Heart right ventricle (tissue), 16 donors: ENCODE measurements at regions not wholly inside any gene's neighbourhood (a gene's known extent, or its start where the extent isn't known, plus 50 kb on each side); places are given as distances from the start of the nearest gene placed in this dataset.
A peak's percentile ranks its signal among the peaks of the same experiment; 100 is the strongest.

Experiments
- ATAC-seq, 8 donors: fragments of 200-7000 bp; cut with Tn5 transposase; one replicate each; pipeline ENCODE4 v1.9.1; 2020; ENCODE audit warnings: mild to moderate bottlenecking in 8 of 8, moderate library complexity in 8 of 8, moderate number of reproducible peaks in 1 of 8
- DNase-seq, 2 donors: peaks; one replicate each; pipeline ENCODE4 v3.0.0-alpha.2; 2020
- H3K27ac ChIP-seq, 10 donors: fragments of 200-600 bp; sonication (generic) in 2 of 10; one replicate each; pipeline versions ENCODE4 v1.5.0 to v1.8.0; 2020 to 2022; ENCODE audit warnings: mild to moderate bottlenecking in 3 of 10
- H3K27me3 ChIP-seq, 7 donors: fragments of 200-600 bp; one replicate each; pipeline ENCODE4 v1.8.0; 2021 to 2022; ENCODE audit warnings: mild to moderate bottlenecking in 2 of 7
- H3K36me3 ChIP-seq, 9 donors: fragments of 200-600 bp; sonication (generic) in 1 of 9; one replicate each; pipeline versions ENCODE4 v1.5.0 to v1.8.0; 2020 to 2022; ENCODE audit warnings: mild to moderate bottlenecking in 2 of 9
- H3K4me1 ChIP-seq, 9 donors: fragments of 200-600 bp; sonication (generic) in 1 of 9; one replicate each; pipeline versions ENCODE4 v1.5.0 to v1.8.0; 2020 to 2022; ENCODE audit warnings: mild to moderate bottlenecking in 4 of 9
- H3K4me3 ChIP-seq, 10 donors: fragments of 200-600 bp; sonication (generic) in 2 of 10; one replicate each; pipeline versions ENCODE4 v1.5.0 to v1.8.0; 2020 to 2022; ENCODE audit warnings: mild to moderate bottlenecking in 7 of 10, moderate library complexity in 2 of 10
- H3K9me3 ChIP-seq, 11 donors: fragments of 200-600 bp in 10 of 11; sonication (generic) in 2 of 11; one replicate each; pipeline versions ENCODE4 v1.5.0 to v1.8.0; 2013 to 2022; ENCODE audit warnings: mild to moderate bottlenecking in 2 of 11, control low read depth in 1 of 11, moderate library complexity in 1 of 11
- CTCF ChIP-seq, 9 donors: fragments of 200-600 bp; sonication (generic) in 2 of 9; IDR thresholded peaks; one replicate each; pipeline versions ENCODE4 v1.5.0 to v1.8.0; 2021 to 2022; ENCODE audit warnings: antibody characterized with exemption in 9 of 9, mild to moderate bottlenecking in 5 of 9, moderate library complexity in 1 of 9
- WGBS, 2 donors: extraction: QIAGEN DNeasy Blood & Tissue Kit; methylation state at CpG; one replicate each; pipeline ENCODE4 v1.1.7; 2013; ENCODE audit warnings: inconsistent platforms in 1 of 2; 5-methylcytosine and 5-hydroxymethylcytosine counted together
- intact Hi-C, 10 donors: fragments of 100-400 bp; cut with DNase I; formaldehyde crosslinking; loops; one replicate each; pipeline versions ENCODE4 v1.11.1 to v1.14.2; 2022
- donor health status: Arrhythmogenic right ventricular cardiomyopathy.
- donor health status: ischemic (EF 13 %, LVEDD 7.1; RV severe dilation, severe dysfunction).
- donor health status: healthy with polysubstance abuse.
- donor health status: DM: no; HTN: yes; CAD: no.
- donor health status: DM: no; HTN: no; CAD: no.
- donor health status: ischemic (EF 25% LVEDD 6.9; RV normal size, moderate dysfunction).
- donor health status: ischemic (EF 25% LVEDD 5.7; RV mildly dilated, moderate dysfunction).
- donor health status: healthy.
- donor health status: DM: yes; HTN: yes; CAD: no.
- donor health status: Ischemic cardiomyopathy.
- donor health status: ischemic (EF 35%, LVEDD 5.7; RV mildly dilated, moderate dysfunction).
- donor health status: nonischemic (EF 11% LVEDD 7.7; RV severe dilation, severe dysfunction).
- donor health status: DM: yes; HTN: yes; CAD: no.
- donor health status: PGD.
- donor health status: ischemic (EF 29% LVEDD 5.4; RV normal size, mild dysfunction).
- donor health status: nonischemic (EF 23%, LVEDD 6.1; RV moderate dilation, normal function).

DNA sequence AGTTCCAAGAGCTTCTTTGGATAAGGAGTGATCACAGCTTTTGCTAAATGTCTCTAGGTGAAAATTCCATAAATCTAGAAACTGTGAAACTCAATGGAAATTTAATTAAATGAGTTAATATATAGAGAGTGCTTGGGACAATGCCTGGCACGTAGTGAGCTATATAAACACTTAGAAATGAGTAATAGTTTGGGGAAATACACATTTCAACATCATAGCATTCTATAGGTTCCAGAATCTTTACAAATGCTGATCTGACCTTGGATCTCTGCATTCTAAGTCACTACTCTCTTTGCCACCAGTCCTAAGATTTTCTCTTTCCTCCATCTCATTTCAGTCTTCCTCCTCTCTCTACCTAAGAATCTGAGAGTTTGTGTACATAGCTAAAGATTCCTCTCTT is 175.6 kb downstream of the SOX9 start:
- Histone ChIP-seq H3K27ac (no peak overlapping the region), H3K27me3 (peaks cover 0 to 19% (median 0%) of the 10 kb centered on the region in 7 donors), H3K4me1 (peaks cover 0 to 22% (median 11%) of the 10 kb centered on the region in 9 donors), H3K4me3 (no peak overlapping the region), H3K9me3 (no peaks in the 10 kb centered on the region), H3K36me3 (no peaks in the 10 kb centered on the region)
- TF ChIP-seq CTCF (IDR thresholded peaks at IDR 0.05) = no peak
- intact Hi-C loops = loop anchor here in 2 of 10 donors (10.0 kb wide), 2 partner anchors 102 to 172 kb away; partner anchors contain the start of gene SOX9 (in 1 of the 2)
- ATAC-seq (no peak), DNase-seq (no peak)
- 60 to 79% methylated on average over 1 of the region's 1 CpG for WGBS, 2 donors

- H3K4me3 ChIP-seq = no peak overlapping the region
- no peaks in the 10 kb centered on the region for H3K36me3 ChIP-seq
- no peaks in the 10 kb centered on the region for H3K9me3 ChIP-seq
- WGBS, 2 donors = 29% methylated on average over 9 of the region's 9 CpGs
- no peak overlapping the region for H3K27ac ChIP-seq
- peak; percentile 45 to 76 (median 66) for ATAC-seq
- H3K27me3 ChIP-seq = peaks cover 0 to 14% (median 0%) of the 10 kb centered on the region in 7 donors
- peak; percentile 14 to 17 for DNase-seq
- H3K4me1 ChIP-seq = peaks cover 0 to 22% (median 11%) of the 10 kb centered on the region in 9 donors
- TF ChIP-seq CTCF (IDR thresholded peaks at IDR 0.05) = no peak
- intact Hi-C loops = loop anchor here in 2 of 10 donors (10.0 kb wide), 2 partner anchors 103 to 173 kb away; partner anchors contain the start of gene SOX9 (in 1 of the 2)
These were observed 176.7 kb downstream of the SOX9 start for GRCh38 chr17:72297326-72298115.

DNA sequence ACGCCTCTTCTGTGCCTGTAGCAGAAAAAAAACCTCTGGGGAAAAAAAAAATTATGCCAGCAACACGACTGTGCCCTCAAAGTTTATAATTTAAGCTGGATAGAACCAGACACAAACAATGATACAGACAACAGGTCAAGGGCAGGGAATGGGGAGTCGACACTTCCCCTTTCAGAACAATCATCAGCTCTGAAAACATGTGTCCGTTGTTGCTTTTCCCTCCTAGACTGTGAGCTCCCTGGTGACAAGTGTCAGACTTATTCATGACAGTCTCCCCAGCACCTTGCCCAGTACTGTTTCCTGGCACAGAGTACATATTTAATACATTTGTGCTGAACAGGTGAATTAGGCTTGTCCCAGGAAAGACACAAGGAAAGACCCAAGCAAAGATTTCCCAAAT is 178.3 kb downstream of the SOX9 start:
- no peak overlapping the region for H3K4me3 ChIP-seq
- no peaks in the 10 kb centered on the region for H3K9me3 ChIP-seq
- ATAC-seq (no peak), DNase-seq (no peak)
- intact Hi-C loops = loop anchor here in 2 of 10 donors (10.0 kb wide), 2 partner anchors 104 to 174 kb away; partner anchors contain the start of gene SOX9 (in 1 of the 2)
- no peak for TF ChIP-seq CTCF (IDR thresholded peaks at IDR 0.05)
- H3K27me3 ChIP-seq = peaks cover 0 to 14% (median 0%) of the 10 kb centered on the region in 7 donors
- no peaks in the 10 kb centered on the region for H3K36me3 ChIP-seq
- H3K27ac ChIP-seq = no peak overlapping the region
- peaks cover 0 to 18% (median 9%) of the 10 kb centered on the region in 9 donors for H3K4me1 ChIP-seq
- 43 to 47% methylated on average over 4 of the region's 4 CpGs for WGBS, 2 donors

- DNase-seq (no peak), ATAC-seq (no peak)
- WGBS, 2 donors = 56 to 66% methylated on average over 5 of the region's 5 CpGs
- Histone ChIP-seq H3K27ac (no peak overlapping the region), H3K4me3 (no peak overlapping the region), H3K9me3 (no peaks in the 10 kb centered on the region), H3K36me3 (no peaks in the 10 kb centered on the region), H3K27me3 (peaks cover 0 to 14% (median 0%) of the 10 kb centered on the region in 7 donors), H3K4me1 (peaks cover 0 to 18% (median 7%) of the 10 kb centered on the region in 9 donors)
- TF ChIP-seq CTCF (IDR thresholded peaks at IDR 0.05) = no peak
- intact Hi-C loops = loop anchor here in 2 of 10 donors (10.0 kb wide), 2 partner anchors 105 to 175 kb away; partner anchors contain the start of gene SOX9 (in 1 of the 2)
These were observed 178.8 kb downstream of the SOX9 start for GRCh38 chr17:72299592-72299991.
